AG20443 (cell line): ENCODE measurements at regions not wholly inside any gene's neighbourhood (a gene's known extent, or its start where the extent isn't known, plus 50 kb on each side); places are given as distances from the start of the nearest gene placed in this dataset.

Experiments
- DNase-seq: peaks from one replicate; pipeline ENCODE4 v3.0.0; 2012; ENCODE audit warnings: low spot score, mixed read lengths

DNA sequence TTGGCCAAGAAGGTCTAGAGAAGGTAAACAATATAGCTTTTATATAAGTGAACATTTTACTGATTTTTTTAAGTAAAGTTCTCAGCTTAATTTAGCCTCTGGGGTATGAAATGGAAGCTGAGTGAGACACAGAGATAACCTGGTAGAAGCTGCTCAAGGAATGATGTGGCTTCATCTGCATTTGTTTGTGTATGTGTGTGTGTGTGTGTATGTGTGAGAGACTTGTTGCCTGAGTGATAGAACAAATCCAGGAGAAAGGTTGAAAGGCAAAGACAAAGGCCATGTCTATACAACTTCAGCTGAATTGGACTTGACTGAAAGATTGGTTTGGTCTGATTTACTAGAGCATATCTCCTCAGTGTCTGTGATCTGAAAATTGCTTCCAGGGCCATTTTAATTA lies 63.6 kb downstream of the PCDH7 start:
- DNase-seq = no peak

DNA sequence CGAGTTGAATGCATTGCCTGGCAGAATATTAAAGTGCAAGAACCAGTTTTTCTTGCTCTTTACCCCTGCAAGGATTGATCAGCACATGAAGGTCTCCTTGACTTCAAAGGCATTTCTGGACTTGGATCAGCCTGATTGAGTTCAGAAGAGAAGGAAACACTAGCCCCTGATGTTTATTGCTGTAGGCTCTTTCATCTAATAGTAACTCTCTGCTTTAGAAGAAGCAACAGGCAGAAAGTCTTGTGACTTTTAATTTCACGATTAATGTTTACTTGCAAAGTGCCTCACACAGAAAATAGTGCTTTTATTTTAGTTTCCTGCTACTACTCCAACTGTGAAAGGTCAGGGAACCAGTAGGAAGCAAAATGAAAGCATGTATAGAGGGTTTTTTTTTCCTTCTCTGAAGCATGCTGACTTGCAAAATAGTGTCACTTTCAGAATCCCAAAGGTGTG lies 69.1 kb downstream of the PCDH7 start:
- no peak for DNase-seq

DNA sequence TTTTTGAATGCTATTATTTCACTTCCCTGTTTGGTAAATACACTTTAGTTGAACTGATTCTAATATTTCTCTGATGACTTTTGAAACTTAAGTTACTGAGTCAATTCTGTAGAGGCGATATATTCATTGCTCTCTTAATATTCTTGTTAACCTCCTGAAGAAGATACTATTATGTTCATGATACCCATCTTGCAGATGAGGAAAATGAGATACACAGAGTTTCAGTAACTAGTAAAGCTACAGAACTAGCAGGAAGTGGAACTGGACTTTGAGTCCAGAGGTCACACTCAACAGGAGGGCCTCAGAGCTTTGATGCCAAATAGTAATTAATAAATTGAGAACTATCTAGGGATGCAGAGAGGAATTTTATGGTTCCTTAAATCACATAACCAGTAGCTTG lies 70.0 kb downstream of the PCDH7 start:
- no peak for DNase-seq

DNA sequence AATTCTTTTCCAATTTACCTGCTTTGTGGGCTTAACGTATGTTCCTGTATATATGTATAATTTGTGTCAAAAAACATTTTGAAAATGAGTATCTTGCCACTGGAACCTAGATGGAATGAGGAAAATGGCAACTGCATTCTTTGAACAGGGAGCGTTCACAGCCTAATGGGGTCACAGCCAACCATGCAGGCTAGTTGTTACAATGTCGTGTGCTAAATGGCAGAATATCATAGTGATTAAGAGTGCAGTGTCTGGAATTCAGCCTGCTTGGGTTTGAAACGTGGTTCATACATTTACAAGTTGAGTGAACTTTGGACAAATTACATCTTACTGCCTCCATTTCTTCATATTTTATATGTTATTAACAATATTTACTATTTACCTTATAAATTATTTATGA lies 70.8 kb downstream of the PCDH7 start:
- no peak for DNase-seq

DNA sequence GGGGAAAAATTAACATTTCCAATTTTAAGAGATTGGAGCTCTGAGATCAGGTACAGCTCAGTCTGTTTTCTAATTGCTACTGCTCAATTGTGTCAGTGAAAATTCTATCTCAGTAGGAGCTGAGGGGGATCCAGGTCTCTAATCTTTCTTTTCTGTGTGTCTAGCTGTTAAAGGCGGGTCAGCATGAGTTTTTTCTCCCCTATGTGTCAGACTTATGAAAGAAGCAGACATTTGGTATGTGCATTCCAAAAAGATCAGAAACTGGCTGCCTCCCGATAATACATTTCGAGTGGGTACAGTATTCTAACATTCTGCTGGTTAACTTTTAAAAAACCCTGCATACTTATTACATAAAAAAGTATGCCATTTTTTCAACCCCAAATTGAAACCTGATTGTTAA lies 72.4 kb downstream of the PCDH7 start:
- no peak for DNase-seq

DNA sequence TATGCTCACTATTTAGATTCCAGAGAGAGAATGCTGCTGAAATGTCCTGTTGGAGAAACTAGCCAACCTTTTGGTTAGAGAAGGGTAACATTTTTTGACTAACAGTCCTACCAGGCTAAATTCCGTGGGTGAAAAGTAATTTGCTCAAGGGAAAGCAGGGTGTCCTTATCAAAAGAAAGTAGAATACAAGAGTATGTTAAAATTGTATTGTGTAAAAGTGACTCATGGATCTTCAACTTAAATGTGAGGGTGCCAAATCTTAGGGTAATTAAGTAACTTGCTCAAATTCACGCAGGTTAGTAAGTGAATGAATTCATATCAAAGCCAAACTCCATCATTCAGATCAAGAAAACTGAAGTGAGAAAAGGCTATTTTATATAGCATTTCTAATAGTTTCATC lies 81.7 kb downstream of the PCDH7 start:
- no peak for DNase-seq

DNA sequence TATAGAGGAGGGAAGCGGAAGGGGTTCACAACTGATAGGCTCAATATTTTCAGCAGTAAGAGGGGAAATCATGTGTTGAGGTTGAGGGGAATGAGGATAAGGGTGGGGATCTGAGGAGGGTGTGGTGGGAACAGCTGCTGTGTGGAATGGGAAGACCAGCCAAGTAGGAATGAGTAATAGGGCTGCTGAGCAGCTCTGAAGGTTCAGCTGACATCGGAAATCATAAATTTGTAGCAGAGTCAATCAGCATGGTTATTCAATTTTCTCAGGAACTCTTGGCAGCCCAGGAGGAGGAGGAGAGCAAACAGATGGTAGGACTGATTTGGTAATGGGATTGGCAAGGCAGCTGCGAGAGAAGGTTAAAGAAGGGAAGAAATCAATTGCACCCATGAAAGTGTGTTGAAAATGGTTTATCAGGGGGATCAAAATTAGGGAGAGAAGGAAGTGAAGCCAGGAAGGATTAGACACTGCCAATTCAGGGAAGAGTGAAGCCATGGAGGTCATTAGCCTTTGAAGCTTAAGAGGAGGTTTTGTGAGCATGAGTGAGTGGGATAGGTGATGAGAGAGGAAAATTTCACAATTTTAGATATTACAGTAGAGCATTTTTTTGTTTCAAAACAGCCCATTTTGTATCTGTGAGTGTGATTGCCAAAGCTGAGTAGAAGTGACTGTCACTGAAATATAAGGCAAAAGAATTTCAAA lies 82.6 kb downstream of the PCDH7 start:
- peak; percentile 55 for DNase-seq

DNA sequence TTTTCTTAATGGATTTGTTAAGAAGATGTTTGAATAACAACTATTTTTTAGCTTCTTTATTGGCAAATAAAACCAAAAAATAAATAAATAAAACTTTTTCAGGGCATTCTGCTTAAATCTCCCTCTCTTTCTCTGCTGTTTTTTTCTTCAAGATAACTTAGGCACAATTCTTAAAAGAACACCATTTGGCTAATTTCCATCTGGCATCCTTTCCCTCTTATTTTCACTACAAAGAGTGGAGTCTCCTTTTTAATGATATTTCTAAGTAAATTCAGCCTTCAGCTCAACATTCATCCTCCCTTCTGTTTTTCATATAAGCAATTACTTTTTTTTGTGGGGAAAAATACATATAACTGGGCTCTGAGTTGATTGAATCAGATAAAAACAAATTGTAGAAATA lies 88.1 kb downstream of the PCDH7 start:
- DNase-seq = no peak

DNA sequence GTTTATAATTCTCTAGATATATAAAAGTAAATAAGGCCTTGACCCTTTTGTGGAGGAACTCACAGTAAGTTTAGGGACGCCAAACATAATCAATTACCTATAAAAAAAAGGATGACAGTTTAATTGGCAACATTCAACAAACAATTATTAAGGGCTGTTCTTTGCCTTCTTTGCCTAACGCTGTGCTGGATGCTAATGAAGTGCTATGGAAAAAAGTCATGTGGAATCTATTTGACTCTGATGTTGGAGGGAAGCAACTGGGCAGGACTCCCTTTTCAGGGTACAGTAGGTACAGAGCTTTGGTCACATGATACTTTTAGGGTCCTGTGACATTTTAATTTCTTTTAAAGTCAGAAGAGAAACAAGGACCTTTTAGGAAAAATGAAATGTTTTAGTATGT lies 91.1 kb downstream of the PCDH7 start:
- DNase-seq = no peak

DNA sequence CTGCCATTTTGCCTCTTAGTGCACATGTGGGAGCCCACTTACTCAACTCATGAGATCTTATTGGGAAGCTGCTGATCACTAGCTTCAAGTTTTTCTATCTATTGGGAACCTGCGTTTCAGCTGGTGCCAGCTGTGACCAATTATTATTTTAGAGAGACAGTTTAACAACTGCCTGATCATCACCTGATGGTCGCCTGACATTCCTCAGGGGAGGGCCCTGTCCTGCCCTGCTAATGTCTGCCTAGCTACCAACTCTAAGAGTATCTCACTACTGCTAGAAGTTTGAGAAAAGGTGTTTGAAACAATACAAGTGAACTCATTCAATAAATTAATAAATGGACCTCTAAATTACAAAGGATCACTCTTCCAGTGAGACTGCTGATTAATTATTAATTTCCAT lies 95.5 kb downstream of the PCDH7 start:
- DNase-seq = no peak

DNA sequence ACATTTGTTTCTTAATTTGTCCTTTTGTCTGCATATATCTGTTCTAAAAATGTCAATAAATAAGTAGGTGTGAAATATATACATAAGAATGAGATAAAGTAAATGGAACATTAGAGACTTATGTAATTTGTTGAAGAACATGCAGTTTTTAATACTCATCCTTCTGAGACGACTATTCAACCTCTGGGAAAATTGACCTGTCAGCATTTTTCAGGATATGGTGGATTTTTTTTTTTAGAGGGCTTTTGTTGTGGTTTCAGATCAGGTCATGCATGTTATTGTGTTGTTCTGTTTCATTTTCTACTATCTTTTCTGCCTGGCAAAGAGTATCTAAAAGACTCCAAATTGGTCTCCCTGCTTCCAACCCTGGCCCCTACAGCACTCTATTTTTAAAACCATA lies 97.3 kb downstream of the PCDH7 start:
- DNase-seq = no peak

DNA sequence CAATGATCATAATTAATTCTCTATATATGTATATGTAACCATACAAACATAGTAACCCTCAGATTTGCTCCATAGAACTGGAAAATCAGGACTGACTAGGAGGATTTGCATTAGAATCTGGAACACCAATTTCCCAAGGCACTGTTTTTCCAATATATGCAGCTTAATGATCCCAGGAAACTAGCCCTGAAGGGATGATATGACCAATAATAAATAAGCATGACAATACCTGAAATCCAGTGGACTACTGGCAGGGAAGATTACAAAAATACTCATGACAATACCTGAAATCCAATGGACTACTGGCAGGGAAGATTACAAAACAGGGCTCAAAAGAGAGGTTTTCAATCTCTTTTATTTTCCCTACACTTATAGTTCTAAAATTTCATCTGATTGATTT lies 98.4 kb downstream of the PCDH7 start:
- DNase-seq = no peak

DNA sequence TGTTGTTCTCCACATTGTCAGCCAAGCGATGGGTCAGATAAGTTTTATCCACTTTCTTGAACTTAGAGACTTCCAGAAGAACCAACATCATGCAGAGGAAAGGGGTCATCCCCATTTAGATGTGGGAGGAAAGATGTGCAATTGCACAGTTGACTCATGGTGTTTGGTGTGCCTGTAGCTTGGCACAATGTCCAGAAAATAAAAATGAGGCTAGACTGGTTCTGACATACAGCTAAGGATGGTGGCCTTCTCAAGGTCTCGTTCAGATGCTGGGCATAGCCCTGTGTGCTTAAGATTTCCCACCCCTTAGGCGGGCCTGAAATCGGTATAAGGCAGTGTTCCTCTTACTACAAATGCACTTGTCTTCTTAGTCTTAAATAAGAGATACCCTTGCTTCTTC lies 101.1 kb downstream of the PCDH7 start:
- DNase-seq = no peak

DNA sequence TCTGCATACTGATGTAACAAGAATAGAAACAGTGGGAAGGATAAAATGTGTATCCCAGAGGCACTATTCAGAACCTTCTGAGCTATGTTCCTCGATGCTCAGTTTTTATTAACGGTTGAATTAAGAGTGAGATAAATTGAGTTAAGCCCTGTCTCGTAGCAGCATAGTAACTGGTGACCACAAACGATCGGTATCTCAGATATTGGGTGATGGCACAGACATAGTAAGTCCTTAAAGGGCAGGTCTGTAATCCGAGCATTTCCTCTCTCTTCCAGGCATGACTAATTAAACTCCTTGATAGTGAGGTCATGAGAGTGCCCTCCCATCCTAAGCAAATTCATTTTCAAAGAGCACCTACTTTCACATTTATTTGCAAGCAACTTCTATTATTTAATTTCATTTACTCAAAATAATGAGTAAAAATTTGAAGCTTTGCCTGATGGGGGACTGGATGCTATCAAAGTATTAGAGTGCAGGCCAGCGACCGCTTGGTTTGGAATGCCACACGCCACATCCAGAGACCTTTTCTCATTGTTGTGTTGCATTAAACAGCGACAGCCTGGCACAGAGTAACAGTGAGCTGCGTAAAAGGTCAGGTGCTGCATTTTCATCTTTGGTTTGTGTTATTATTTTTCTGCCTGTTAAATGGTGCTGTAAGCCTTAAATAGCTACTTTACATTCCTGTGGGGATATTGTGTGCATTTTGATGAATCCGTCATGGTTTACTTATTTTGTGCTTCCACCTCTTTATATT lies 101.9 kb downstream of the PCDH7 start:
- peak; percentile 11 for DNase-seq

DNA sequence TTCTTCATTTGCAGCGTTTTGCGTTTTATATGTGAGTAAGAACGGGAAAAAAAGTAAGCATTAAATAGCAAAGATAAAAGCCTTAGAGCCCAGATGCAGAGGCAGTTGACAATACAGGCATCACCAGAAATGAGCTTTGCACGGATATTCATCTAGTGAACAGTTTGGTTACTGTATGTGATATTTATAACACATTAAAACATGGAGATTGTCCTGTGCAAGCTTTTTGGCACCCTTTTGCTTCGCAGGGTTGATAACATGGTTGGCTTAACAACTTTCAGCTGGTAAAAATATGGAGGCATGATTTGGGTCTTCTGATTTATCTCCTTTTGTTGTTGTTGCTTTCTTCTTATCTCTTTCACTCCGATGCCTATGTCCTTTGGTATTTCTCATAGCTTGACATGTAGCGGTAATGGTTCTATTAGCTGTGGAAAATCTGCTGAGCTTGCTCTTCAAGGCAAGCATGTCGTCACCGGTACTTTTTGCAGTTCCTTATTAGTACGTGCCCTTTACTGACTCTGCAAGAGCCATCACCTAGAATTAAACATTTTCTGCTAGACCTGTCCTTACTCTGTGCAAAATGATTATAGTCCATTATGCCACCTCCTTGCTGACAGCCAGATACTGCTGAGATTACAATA lies 102.9 kb downstream of the PCDH7 start:
- no peak for DNase-seq

DNA sequence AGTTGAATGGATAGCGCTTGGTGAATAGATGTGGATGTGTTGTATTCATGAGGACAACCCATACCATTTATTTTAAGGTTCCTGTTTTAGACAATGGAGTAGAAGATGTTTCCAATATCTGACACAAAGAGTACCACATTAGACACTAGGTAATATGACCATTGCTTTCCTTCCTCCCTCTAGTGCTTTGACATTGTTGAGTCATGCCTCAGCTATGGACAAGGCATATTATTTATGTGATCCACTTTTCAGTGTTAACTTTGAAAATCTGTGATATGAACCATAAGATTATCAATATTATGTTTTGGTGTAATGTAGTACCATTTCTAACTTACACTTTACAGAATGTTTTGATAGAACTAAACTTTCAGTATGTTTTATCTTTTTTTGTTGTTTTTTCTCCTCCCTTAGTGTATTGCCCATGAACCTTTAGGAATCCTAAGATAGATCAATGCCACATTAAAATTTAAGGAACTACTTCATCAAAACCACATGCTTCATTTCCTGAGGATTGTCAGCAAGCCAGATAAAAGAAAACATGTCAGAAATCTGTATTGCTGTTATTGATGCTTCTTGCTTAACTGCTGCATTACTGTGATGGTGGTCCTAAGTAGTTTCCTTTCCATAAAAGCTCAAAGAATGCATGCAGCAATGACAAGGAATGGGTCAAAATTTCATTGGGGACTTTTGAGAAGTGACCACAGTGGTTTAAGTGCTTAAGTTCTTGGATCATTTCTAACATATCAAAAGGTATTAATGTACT lies 105.0 kb downstream of the PCDH7 start:
- no peak for DNase-seq

DNA sequence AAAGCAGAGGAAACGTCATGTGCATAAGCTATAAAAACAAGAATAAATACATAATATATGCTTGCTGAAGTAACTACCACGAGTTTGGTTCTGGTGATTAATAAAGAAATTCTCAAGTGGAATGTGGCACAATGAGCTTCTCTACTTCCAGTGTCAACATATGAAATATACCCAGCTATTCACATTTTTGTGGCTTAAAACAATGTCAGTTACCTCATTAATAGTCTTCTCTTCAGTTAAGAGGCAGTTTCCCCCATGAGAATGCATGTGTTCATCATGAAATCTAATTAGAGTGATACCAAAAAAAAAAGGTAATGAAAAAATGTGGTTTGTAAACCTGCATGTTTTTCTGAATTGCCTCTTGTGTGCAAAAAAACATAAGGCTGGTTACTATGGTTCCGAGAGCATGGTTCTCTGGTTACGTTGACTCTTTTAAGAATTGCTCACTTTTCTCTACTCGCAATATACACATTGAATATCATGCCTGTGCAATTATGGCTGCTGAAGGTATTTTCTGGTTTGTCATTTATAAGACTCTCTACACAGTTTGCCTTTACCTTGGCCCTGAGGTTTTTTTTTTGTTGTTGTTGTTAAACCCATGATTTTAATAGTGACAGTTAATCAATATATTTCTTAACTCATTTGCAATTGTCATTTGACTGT lies 108.2 kb downstream of the PCDH7 start:
- peak; percentile 8 for DNase-seq

DNA sequence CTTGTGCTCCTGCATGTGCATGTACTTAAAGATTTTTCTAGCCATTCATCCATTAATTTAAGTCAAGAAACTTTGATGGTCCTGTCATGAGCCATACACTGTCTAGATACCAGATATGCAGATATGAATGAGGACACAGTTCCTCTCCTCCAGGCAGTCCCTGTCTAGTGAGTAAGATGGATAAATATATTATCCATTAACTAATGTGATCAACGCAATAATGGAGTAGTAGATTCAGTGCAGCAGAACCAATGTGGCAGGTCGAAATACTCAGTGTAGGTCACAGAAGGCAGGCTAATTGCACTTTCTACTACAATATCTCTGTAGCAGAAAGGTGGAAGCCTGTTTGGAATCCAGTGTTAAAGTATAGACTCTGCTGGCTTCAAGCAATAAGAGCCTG lies 112.5 kb downstream of the PCDH7 start:
- no peak for DNase-seq

DNA sequence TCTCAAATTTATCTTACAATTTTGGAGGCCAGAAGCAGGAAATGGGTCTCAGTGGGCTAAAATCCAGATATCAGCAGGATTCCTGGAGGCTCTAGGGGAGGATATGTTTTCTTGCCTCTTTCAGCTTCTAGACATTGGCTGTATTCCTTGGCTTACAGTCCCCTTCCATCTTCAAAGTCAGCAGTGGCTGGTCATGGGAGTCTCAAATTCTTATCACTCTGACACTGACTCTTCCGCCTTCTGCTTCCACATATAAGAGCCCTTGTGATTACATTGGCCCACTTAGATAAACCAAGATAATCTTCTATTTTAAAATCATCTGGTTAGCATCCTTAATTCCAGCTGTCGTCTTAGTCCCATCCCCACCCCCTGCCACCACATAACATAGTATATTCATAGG lies 113.0 kb downstream of the PCDH7 start:
- no peak for DNase-seq

DNA sequence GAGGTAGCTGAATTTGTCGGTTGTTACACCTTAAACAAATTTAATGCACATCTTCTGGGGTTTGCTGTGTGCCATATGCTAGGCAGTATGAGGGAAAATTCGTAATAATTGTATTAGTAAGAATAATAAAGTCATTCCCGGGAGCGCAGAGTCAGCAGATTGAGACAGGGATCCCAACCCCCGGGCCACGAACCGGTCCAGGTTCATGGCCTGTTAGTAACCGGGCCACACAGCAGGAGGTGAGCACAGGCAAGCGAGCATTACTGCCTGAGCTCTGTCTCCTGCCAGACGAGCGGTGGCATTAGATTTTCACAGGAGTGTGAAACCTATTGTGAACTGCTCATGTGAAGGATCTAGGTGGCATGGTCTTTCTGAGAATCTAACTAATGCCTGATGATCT lies 114.9 kb downstream of the PCDH7 start:
- DNase-seq = no peak

DNA sequence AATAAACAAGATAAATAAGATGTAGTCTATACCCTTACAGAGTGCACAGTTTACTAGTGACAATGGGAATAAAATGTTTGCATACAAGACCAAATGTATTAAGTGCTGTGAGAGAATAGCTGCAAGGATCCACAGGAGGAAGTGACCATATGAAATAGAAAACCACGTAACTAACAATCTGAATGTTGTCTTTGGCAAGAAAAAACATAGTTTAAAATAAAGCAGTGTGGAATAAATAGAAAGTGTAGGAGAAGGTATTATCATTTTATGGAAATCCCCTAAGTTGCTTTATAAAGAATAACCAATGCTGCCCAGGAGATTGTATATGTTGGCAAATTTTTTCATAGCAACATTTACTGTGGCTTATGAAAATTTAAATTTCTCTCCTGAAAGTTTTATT lies 116.1 kb downstream of the PCDH7 start:
- no peak for DNase-seq

DNA sequence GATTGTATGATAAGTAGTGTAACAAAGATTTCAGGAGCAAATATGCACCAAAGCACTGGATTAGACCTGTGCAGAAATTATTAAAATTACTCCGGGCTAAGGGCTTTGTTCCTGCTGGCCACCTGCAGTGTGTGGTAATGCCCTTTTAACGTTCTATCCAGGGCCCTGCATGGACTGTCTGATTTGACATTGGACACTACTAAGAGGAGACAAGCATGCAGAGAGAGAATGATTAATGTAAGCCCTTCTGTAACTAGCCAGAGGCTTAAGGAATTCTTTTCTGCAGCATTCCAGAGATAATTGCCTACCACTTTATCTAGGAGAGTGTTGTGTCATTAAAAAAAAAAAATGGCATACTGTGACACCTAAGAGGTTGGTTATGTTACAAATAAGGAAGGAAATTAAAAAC lies 117.0 kb downstream of the PCDH7 start:
- peak; percentile 7 for DNase-seq
